ENCODE measurements at regions not wholly inside any gene's neighbourhood (a gene's known extent, or its start where the extent isn't known, plus 50 kb on each side); places are given as distances from the start of the nearest gene placed in this dataset.

- Histone ChIP-seq H4K20me1 (ENCODE audit: control insufficient read depth, extremely low read depth, insufficient read depth, low read length) (no peaks in the 10 kb centered on the region), H3K79me2 (ENCODE audit: control insufficient read depth, insufficient read depth, low read length) (no peaks in the 10 kb centered on the region), H3K9ac (ENCODE audit: control insufficient read depth, extremely low read depth, insufficient read depth, low read length) (no peak overlapping the region), H3K4me3 (ENCODE audit: control insufficient read depth in 2 of 3, extremely low read depth in 1 of 3, insufficient read depth in 2 of 3, low read depth in 1 of 3, low read length in 3 of 3) (no peak overlapping the region), H3K27ac (ENCODE audit: control insufficient read depth, insufficient read depth, low read length) (no peak overlapping the region), H3K9me1 (ENCODE audit: control insufficient read depth, extremely low read depth, insufficient read depth, low read length) (no peaks in the 10 kb centered on the region), H3K9me3 (ENCODE audit: control insufficient read depth, low read depth, low read length) (no peaks in the 10 kb centered on the region), H2AFZ (ENCODE audit: control insufficient read depth, low read length) (no peak overlapping the region), H3K4me1 (ENCODE audit: control insufficient read depth, extremely low read depth, insufficient read depth, low read length) (no peaks in the 10 kb centered on the region), H3K27me3 (ENCODE audit: control insufficient read depth, extremely low read depth, insufficient read depth, low read length) (no peaks in the 10 kb centered on the region), H3K4me2 (ENCODE audit: control insufficient read depth, extremely low read depth, insufficient read depth, low read depth, low read length) (no peak overlapping the region), H3K36me3 (ENCODE audit: control insufficient read depth in 2 of 2, extremely low read depth in 1 of 2, insufficient read depth in 2 of 2, low read length in 2 of 2) (no peaks in the 10 kb centered on the region)
- FAIRE-seq, result no peak
- dilution Hi-C loops (cut with MboI; ENCODE audit: extremely low pct_ligation_motif_present, low sequenced_read_pairs), result no loop called here
- TF ChIP-seq EZH2 (IDR thresholded peaks at IDR 0.05; ENCODE audit: low read length), result no peak
- TF ChIP-seq CTCF (optimal IDR thresholded peaks at IDR 0.05 in 1 of 3, IDR thresholded peaks at IDR 0.05 in 1 of 3, conservative IDR thresholded peaks at IDR 0.05 in 1 of 3; ENCODE audit: extremely low read depth in 1 of 3, insufficient read depth in 2 of 3, low read length in 3 of 3), result no peak
- DNase-seq (ENCODE audit: low read depth, low spot score), result no peak
Measured at GRCh38 chr1:64363111-64363510, 106.8 kb upstream of the CACHD1 start.

GRCh38 chr1:64363616-64364015 is 106.3 kb upstream of the CACHD1 start:
- Histone ChIP-seq H3K9ac (ENCODE audit: control insufficient read depth, extremely low read depth, insufficient read depth, low read length) (no peak overlapping the region), H3K4me1 (ENCODE audit: control insufficient read depth, extremely low read depth, insufficient read depth, low read length) (no peaks in the 10 kb centered on the region), H3K4me3 (ENCODE audit: control insufficient read depth in 2 of 3, extremely low read depth in 1 of 3, insufficient read depth in 2 of 3, low read depth in 1 of 3, low read length in 3 of 3) (no peak overlapping the region), H2AFZ (ENCODE audit: control insufficient read depth, low read length) (no peak overlapping the region), H3K79me2 (ENCODE audit: control insufficient read depth, insufficient read depth, low read length) (no peaks in the 10 kb centered on the region), H4K20me1 (ENCODE audit: control insufficient read depth, extremely low read depth, insufficient read depth, low read length) (no peaks in the 10 kb centered on the region), H3K27me3 (ENCODE audit: control insufficient read depth, extremely low read depth, insufficient read depth, low read length) (no peaks in the 10 kb centered on the region), H3K36me3 (ENCODE audit: control insufficient read depth in 2 of 2, extremely low read depth in 1 of 2, insufficient read depth in 2 of 2, low read length in 2 of 2) (no peaks in the 10 kb centered on the region), H3K27ac (ENCODE audit: control insufficient read depth, insufficient read depth, low read length) (no peak overlapping the region), H3K4me2 (ENCODE audit: control insufficient read depth, extremely low read depth, insufficient read depth, low read depth, low read length) (no peak overlapping the region), H3K9me1 (ENCODE audit: control insufficient read depth, extremely low read depth, insufficient read depth, low read length) (no peaks in the 10 kb centered on the region), H3K9me3 (ENCODE audit: control insufficient read depth, low read depth, low read length) (no peaks in the 10 kb centered on the region)
- dilution Hi-C loops (cut with MboI; ENCODE audit: extremely low pct_ligation_motif_present, low sequenced_read_pairs), result no loop called here
- TF ChIP-seq EZH2 (IDR thresholded peaks at IDR 0.05; ENCODE audit: low read length), result no peak
- TF ChIP-seq CTCF (optimal IDR thresholded peaks at IDR 0.05 in 1 of 3, IDR thresholded peaks at IDR 0.05 in 1 of 3, conservative IDR thresholded peaks at IDR 0.05 in 1 of 3; ENCODE audit: extremely low read depth in 1 of 3, insufficient read depth in 2 of 3, low read length in 3 of 3), result no peak
- no peak for FAIRE-seq
- no peak for DNase-seq (ENCODE audit: low read depth, low spot score)
